NCI-H82 (cell line): ENCODE measurements at regions not wholly inside any gene's neighbourhood (a gene's known extent, or its start where the extent isn't known, plus 50 kb on each side); places are given as distances from the start of the nearest gene placed in this dataset.

ENCODE experiments used
- DNase-seq: peaks from one replicate; lab custom pipeline; 2025; lab: John Stamatoyannopoulos, UW

- DNase-seq = peak; percentile 39
These were observed 106.1 kb upstream of the CPEB4 start for GRCh38 chr5:173781816-173782670.

DNA sequence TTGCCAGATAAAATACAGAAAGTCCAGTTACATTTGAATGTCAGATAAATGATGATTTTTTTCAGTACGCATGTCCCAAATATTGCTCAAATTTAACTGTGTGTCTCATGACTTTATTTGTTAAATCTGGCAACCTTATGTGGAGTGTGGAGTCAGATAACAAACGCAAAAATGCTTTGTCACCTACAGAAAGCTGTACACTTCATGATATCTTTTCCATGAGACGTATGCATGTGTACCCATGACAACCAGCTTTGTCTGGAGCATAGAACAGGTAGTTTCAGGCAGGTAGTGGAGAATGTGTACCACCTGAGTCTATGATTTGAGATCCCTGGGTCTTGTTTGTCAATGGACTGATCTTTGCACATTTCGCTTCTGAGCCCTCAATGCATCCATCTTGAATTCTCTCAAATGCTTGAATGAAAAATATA is 105.5 kb upstream of the CPEB4 start:
- DNase-seq = no peak

- no peak for DNase-seq
These were observed 104.8 kb upstream of the CPEB4 start for GRCh38 chr5:173783371-173783770.

DNA sequence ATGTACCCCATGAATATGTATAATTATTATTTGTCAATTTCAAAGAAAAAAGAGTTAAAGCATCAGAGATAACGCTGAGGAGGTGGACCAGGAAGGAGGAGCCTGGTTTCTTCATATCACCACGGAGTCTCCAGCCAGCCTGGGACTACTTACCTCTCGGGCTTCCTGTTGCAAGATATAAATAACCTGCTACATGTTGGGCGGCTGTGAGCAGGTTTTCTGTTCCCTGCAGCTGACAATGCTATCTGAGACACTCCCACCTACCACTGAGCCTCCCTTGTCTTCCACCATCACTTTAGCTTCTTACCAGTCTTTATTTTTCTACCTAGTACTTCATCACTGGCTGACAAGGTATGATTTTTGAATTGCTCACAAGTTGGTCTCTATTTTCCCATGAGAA is 102.7 kb upstream of the CPEB4 start:
- no peak for DNase-seq

- DNase-seq = no peak
These were observed 102.3 kb upstream of the CPEB4 start for GRCh38 chr5:173785866-173786265.

- peak; percentile 15 for DNase-seq
These were observed 101.6 kb upstream of the CPEB4 start for GRCh38 chr5:173786286-173787187.

DNA sequence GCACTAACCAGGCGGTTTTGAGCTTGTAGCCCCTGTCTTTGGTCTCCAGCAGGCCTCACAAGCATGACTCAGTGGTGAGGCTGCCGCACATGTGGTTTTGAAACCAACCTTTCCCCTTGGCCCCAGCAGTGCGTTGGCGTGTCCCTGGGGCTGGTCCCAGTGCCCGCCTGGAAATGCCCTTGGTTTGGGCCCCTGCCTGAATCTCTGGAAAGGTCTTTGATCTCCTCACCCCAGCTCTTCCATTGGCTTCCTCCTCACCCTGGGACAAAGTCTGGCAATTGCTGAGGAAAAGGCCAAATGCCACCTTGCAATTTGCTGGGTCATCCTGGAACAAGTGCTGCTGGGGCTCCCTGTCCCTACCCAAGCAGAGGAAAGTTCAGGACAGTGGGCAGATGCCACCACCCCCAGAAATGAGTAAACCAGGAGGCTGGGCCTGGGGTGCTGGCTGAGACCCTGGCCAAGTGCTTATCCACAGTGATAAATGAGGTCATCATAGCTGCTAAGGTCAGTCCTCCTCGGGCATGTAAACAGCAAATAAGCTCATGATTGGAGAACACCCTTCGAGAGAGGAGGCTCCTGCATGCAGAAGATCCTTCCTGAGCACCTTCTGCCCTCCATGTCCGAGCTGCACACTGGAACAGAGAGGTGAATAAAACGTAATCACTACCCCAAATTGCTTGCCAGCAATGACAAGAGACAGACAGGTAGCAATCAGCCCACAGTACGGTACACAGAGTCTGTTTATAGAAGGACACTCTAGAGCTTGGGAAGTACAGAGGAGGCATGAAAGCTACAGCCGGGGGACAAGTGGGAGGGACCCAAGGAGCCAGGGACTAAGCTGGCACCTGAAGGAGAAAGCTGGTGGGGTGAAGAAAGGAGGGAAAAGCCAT is 98.9 kb upstream of the CPEB4 start:
- no peak for DNase-seq

DNA sequence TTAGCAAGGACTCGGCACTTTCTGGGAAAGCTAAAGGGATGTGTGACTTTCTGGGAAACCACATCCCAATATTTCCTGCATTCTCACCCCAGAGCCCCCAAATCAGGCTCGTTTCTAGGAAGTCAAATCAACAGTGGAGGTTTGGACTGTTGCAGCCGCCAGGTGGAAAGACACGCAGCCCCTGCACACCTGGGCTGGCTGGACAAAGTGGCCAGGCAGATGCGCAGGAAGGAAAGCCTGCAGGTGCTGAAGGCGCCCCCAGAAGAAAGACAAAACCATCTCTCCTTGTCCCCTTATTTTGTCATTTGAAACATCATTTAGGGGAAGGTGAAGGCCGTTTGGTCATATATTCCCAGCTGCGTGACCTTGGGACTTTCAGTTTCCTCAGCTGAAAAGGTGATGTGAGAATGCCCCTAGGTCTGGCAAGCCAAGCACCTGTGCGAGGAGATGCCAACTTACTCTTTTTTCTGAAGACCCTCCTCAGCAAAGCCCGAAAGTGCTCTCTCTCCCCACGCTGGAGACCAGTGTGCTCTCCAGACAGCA is 97.9 kb upstream of the CPEB4 start:
- DNase-seq = no peak

DNA sequence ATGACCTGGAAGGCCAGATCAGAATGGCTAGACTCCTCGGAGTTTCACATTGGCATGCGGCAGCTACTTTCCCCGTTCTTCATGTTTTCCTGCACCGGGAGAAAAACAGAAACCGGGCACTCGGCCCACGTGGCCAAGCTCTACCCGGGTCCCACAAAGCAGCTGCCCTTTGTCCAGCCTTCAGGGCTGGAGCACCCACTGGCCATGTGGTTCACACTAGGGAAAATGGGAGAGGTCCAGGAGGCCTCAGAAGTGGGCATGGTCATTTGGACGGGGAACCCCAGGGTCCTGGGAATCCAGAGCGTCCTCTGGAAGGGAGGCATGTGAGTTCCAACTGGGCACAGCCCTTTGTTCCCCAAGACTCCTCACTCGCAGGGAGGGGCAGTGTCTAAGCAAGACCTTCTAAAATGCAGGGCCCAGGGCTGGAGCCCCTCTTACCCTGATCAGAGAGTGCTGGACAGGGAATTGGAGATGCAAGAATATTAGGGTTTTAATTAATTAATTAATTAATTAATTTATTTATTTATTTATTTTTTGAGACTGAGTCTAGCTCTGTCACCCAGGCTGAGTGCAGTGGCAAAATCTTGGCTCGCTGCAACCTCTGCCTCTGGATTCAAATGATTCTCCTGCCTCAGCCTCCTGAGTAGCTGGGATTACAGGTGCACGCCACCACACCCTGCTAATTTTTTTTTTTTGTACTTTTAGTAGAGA is 97.2 kb upstream of the CPEB4 start:
- DNase-seq = no peak

DNA sequence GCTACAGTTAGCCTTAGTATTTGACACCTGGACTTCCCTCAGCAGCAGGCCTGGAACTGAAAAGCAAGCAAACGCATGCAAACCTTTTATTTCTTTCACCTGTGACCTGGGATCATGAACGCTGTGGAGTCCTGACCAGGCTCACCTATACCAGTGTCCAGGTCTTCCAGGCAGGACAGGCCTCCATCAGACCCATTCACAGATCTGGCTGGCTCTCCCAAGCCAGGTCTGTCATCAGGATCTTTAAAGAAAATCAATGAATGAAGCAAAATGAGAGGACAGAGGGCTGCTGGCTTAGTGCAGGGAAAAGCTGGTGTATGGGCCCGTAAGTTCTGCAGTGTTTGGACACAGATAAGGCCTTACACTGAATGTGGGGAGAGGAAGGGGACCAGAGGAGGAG is 96.3 kb upstream of the CPEB4 start:
- DNase-seq = no peak

DNA sequence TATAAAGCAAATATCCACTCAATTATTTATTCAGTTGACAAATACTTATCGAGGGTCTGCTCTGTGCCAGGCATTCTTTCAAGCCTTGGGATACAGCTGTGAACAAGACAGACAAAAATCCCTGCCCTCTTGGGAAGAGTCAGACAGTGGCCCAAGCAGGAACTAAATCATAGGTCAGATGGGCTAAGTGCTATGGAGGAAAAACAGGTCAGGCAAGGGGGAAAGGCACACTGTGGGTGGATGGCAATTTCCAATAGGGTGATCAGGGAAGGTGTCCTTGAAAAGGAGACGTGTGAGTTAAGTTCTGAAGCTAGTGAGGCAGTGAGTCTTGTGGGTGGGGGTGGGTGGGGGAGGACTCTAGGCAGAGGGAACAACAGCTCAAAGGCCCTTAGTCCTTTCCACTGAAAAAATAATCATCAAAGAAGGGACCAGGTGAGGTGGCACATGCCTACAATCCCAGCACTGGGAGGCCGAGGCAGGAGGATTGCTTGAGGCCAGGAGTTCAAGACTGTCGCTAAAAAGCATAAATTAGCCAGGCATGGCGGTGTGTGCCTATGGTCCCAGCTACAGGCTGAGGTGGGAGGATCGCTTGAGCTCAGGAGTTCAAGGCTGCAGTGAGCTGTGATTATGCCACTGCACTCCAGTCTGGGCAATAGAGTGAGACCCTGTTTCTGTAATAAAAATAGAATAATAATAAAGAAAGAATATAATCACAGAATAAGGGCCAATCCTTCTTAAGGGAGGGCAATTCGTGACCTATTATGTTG is 95.2 kb upstream of the CPEB4 start:
- DNase-seq = no peak

DNA sequence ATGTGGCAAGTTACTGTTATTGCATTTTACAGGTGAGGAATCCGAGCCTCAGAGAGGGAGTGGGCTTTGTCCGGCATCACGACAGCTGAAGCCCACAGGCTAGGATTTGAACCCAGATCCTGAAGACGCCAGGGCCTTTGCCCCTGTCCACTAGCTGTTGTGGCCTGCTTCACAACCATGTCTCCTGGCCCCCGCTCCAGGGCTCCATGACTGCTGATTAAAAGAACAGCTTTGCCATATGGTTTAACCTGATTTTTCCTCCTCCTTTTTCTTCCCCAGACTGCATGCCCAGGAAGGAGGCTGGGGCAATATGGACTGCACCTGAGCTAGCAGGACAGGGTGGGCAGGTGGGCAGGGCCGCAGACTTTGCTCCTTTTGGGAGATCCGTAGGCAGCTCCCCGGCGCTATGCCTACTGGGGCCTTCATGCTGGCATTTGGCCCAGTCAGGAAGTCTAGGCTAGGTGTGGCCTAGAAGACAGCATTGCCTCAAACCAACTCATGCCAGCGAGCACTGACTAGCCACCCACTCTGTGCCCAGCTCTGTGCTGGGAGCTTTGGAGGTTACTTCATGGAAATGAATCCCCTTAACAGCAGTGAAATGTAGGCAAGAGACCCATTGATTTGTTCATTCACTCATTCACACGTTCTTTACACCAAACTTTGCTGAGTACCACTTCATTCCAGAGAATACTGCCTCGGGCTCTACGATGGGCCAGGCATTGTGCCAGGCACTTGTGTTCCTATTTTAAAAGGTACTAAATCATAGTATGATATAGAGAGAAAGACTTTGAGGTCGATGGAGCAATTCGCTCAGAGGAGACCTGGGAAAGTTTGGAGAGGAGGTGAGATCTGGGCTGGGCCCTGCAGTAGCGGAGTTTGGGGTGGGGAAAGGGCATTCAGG is 94.3 kb upstream of the CPEB4 start:
- no peak for DNase-seq

GRCh38 chr5:173794901-173795416 is 93.2 kb upstream of the CPEB4 start:
- no peak for DNase-seq

DNA sequence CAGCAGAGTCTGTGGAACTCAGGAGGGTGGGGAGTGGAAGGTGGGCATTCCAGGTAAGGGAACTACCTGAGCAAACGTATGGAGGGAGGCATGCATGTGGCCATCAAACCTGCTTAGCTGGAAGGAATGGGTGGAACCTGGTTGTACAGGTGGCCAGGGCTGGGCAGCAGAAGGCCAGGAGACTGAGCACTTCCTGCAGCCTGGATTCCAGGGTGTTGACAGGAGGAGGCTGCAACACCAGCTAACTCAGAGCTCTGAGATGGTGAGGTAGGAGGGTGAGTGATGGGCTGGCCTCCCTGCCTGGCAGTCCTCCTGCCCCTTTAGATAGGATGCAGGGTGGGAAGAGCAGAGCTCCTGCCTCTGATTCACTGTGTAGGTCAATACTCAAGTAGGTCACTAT is 92.5 kb upstream of the CPEB4 start:
- no peak for DNase-seq

DNA sequence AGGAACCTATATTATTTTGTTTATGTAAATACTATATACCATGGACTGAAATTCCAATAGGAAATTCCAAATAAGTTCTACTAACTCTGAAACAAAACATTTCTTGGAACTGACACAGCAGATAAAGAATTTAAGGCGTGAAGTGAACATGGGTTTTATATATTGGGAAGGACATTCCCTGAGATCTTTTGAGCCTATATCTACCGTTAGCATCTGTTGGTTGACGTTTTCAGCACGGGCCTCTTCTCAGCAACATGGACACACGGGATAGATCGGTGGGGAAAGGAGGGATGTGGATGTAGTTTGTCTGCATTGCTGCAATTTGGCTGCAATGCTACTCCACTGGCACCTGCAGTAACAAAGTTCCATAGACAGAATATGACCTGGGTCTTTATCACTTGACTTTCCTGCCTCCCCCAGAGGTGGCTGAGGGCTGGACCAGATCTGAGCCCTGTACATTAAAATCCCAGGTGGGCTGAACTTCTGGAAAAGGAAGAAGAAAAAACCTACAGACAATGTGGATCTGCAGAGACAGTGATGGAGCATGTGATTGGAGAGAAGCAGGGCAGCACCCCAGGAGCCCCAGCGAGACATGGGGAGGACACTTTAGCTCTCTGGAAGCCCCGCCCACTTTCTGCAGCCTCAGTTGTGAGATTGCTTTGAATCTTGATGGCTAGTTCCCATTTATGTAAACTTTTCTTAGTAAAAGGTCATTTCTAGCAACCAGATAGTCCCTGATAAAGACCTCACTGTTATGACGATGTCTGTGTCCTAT is 91.2 kb upstream of the CPEB4 start:
- no peak for DNase-seq

DNA sequence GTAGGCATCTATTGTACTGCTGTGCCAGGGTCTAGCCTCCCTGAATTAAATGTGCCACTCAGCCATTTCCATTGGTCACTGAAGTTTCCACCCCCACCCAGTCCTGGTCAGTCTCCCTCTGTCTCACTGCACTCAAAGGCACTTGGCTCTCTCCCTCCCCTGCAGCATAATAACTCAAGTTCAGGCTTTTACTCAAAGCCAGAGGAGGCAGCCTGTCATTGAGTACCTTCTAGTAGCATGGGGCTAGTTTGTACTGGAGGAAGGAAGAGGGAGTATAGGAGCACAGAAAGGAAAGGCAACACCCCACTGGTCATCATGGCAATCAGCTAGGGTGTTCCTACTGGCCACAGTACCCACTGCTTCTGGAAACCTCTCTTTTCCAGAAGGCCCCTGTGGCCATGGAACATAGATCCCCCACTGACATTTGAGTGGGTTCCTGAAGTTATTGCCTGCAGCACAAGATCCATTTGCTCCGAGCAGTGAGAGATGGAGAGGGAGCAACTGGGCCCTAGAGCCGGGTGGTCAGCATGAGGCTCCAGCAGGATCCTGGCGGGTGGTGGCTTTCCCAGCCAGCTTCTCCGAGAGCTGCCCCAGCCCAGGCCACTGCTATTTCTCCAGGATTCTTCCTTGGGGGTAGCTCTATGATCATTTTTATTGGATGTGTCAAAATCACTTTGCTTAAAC is 89.9 kb upstream of the CPEB4 start:
- DNase-seq = no peak

- no peak for DNase-seq
These were observed 87.8 kb upstream of the CPEB4 start for GRCh38 chr5:173800340-173800739.

DNA sequence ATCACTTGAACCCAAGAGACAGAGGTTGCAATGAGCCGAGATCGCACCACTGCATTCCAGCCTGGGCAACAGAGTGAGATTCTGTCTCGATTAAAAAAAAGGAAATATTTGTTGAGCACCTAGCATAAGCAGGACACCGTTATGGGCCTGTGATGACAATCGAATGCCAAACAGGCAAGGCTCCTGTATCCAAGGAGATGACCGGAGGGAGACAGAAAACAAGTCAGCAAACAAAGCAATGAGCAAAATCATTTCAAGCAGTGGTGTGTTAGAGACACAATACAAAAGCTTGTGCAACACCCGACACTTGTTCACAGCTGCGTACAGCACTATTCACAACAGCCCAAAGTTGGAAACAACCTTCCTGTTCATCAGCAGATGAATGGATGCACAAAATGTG is 87.1 kb upstream of the CPEB4 start:
- DNase-seq = no peak
